ENCODE measurements at regions not wholly inside any gene's neighbourhood (a gene's known extent, or its start where the extent isn't known, plus 50 kb on each side); places are given as distances from the start of the nearest gene placed in this dataset.

DNA sequence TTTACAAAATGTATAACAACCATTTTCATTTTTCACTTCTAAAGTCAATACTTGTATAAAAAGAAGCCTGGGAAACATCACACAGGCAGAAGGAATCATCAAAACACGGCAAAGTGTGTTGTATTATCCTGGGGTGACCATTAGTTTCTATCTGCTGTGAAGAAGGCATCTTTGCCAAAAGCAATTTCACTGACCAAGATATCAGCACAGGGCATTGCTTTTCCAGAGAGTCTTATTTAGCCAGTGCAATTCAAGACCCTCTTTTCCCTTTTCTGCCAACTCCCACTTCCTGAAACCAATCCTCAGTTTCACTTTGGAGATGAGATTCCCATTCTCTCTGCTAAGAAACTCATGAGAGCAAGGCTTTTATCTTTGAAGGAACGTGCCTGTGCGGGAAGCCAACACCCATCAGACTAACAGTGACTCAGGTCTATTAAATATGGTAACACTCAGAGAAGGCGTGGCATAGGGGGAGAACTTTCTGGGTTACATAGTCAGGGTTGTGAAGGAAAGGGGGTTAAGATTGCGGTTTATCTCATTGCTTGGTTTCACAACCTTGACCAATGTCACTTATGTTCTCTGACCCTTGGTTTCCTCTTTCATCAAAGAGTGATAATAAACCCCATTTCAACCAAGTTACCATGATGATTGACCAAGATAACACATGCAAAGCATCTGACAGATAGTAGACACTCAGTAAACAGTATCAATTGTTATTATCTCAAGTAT is 666.9 kb upstream of the KLF4 start:
- TF ChIP-seq, protein P1, sequence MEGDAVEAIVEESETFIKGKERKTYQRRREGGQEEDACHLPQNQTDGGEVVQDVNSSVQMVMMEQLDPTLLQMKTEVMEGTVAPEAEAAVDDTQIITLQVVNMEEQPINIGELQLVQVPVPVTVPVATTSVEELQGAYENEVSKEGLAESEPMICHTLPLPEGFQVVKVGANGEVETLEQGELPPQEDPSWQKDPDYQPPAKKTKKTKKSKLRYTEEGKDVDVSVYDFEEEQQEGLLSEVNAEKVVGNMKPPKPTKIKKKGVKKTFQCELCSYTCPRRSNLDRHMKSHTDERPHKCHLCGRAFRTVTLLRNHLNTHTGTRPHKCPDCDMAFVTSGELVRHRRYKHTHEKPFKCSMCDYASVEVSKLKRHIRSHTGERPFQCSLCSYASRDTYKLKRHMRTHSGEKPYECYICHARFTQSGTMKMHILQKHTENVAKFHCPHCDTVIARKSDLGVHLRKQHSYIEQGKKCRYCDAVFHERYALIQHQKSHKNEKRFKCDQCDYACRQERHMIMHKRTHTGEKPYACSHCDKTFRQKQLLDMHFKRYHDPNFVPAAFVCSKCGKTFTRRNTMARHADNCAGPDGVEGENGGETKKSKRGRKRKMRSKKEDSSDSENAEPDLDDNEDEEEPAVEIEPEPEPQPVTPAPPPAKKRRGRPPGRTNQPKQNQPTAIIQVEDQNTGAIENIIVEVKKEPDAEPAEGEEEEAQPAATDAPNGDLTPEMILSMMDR (IDR thresholded peaks at IDR 0.05; ENCODE audit: extremely low read depth in 1 of 2, insufficient read depth in 1 of 2, low read depth in 1 of 2, low read length in 2 of 2), result no peak
- TF ChIP-seq MAX (IDR thresholded peaks at IDR 0.05; ENCODE audit: insufficient read depth, insufficient read length) (no peak), EZH2 (IDR thresholded peaks at IDR 0.05; ENCODE audit: borderline replicate concordance, low read depth, low read length, severe bottlenecking) (no peak), POLR2AphosphoS5 (IDR thresholded peaks at IDR 0.05; ENCODE audit: insufficient read depth, low read depth, low read length) (no peak), POLR2A (IDR thresholded peaks at IDR 0.05; ENCODE audit: low read depth, low read length) (no peak)

All from endothelial cell of umbilical vein (primary cell).